ENCODE measurements at regions not wholly inside any gene's neighbourhood (a gene's known extent, or its start where the extent isn't known, plus 50 kb on each side); places are given as distances from the start of the nearest gene placed in this dataset.

DNA sequence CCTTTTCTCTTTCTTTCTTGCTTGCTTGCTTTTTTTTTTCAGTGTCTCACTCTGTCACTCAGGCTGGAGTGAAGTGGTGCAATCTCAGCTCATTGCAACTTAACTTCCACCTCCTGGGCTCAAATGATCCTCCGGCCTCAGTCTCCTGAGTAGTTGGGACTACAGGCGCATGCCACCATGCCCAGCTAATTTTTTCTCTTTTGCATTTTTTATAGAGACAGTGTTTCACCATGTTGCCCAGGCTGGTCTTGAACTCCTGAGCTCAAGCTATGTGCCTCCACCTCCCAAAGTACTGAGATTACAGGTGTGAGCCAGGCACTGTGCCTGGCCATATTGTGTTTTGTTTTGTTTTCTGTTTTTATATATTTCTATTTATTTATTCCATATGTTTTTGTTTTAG is 461.0 kb downstream of the ADAMTS20 start:
- Histone ChIP-seq H3K4me1 (ENCODE audit: control insufficient read depth, insufficient read depth, low read length) (no peaks in the 10 kb centered on the region), H3K27ac (ENCODE audit: extremely low read depth, low read depth, low read length) (no peak overlapping the region), H3K9me3 (ENCODE audit: control insufficient read depth, insufficient read depth, low read depth, low read length) (no peaks in the 10 kb centered on the region), H3K36me3 (ENCODE audit: control insufficient read depth in 2 of 2, insufficient read depth in 1 of 2, low read length in 2 of 2) (no peaks in the 10 kb centered on the region), H3K4me3 (ENCODE audit: low read depth, low read length) (no peak overlapping the region)
- POLR2A ChIA-PET, result no interaction called here
- CTCF ChIA-PET, result interaction anchor here (1.3 kb wide), 1 partner anchor 248 kb away, joined by 3 read pairs; no protein-coding TSS in a partner anchor
- no peak for TF ChIP-seq ZNF664 (tag by site-specific recombination; IDR thresholded peaks at IDR 0.05)
- TF ChIP-seq ZNF354C (tag by site-specific recombination; IDR thresholded peaks at IDR 0.05; ENCODE audit: borderline replicate concordance, low read depth), result no peak
- no peak for TF ChIP-seq ZNF23 (tag by site-specific recombination; IDR thresholded peaks at IDR 0.05; ENCODE audit: borderline replicate concordance)
- TF ChIP-seq, protein P1, sequence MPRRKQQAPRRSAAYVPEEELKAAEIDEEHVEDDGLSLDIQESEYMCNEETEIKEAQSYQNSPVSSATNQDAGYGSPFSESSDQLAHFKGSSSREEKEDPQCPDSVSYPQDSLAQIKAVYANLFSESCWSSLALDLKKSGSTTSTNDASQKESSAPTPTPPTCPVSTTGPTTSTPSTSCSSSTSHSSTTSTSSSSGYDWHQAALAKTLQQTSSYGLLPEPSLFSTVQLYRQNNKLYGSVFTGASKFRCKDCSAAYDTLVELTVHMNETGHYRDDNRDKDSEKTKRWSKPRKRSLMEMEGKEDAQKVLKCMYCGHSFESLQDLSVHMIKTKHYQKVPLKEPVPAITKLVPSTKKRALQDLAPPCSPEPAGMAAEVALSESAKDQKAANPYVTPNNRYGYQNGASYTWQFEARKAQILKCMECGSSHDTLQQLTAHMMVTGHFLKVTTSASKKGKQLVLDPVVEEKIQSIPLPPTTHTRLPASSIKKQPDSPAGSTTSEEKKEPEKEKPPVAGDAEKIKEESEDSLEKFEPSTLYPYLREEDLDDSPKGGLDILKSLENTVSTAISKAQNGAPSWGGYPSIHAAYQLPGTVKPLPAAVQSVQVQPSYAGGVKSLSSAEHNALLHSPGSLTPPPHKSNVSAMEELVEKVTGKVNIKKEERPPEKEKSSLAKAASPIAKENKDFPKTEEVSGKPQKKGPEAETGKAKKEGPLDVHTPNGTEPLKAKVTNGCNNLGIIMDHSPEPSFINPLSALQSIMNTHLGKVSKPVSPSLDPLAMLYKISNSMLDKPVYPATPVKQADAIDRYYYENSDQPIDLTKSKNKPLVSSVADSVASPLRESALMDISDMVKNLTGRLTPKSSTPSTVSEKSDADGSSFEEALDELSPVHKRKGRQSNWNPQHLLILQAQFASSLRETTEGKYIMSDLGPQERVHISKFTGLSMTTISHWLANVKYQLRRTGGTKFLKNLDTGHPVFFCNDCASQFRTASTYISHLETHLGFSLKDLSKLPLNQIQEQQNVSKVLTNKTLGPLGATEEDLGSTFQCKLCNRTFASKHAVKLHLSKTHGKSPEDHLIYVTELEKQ (tag by site-specific recombination; IDR thresholded peaks at IDR 0.05; ENCODE audit: borderline replicate concordance), result no peak
- no peak for TF ChIP-seq ZNF561 (tag by site-specific recombination; IDR thresholded peaks at IDR 0.05; ENCODE audit: borderline replicate concordance)
- no peak for TF ChIP-seq ZNF626 (tag by site-specific recombination; IDR thresholded peaks at IDR 0.05)
- no peak for TF ChIP-seq ZNF776 (tag by site-specific recombination; IDR thresholded peaks at IDR 0.05; ENCODE audit: borderline replicate concordance)
- TF ChIP-seq PRDM2 (tag by site-specific recombination; IDR thresholded peaks at IDR 0.05; ENCODE audit: borderline replicate concordance), result no peak
- TF ChIP-seq ZXDB (tag by site-specific recombination; IDR thresholded peaks at IDR 0.05), result no peak
- TF ChIP-seq ZNF623 (tag by site-specific recombination; IDR thresholded peaks at IDR 0.05), result no peak
- TF ChIP-seq, protein P2, sequence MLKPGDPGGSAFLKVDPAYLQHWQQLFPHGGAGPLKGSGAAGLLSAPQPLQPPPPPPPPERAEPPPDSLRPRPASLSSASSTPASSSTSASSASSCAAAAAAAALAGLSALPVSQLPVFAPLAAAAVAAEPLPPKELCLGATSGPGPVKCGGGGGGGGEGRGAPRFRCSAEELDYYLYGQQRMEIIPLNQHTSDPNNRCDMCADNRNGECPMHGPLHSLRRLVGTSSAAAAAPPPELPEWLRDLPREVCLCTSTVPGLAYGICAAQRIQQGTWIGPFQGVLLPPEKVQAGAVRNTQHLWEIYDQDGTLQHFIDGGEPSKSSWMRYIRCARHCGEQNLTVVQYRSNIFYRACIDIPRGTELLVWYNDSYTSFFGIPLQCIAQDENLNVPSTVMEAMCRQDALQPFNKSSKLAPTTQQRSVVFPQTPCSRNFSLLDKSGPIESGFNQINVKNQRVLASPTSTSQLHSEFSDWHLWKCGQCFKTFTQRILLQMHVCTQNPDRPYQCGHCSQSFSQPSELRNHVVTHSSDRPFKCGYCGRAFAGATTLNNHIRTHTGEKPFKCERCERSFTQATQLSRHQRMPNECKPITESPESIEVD (tag by site-specific recombination; IDR thresholded peaks at IDR 0.05), result no peak
- no peak for TF ChIP-seq ZNF311 (tag by site-specific recombination; IDR thresholded peaks at IDR 0.05; ENCODE audit: borderline replicate concordance)
- no peak for TF ChIP-seq ZNF600 (tag by site-specific recombination; IDR thresholded peaks at IDR 0.05)
